DND-41 (cell line): ENCODE measurements at regions not wholly inside any gene's neighbourhood (a gene's known extent, or its start where the extent isn't known, plus 50 kb on each side); places are given as distances from the start of the nearest gene placed in this dataset.
A peak's percentile ranks its signal among the peaks of the same experiment; 100 is the strongest.

ENCODE experiments used
- ATAC-seq: fragments of 200-7000 bp; cut with Tn5 transposase; 3 replicates; pipeline ENCODE4 v1.9.1; 2021; ENCODE audit warnings: low read depth; ENCODE audit not compliant: insufficient read depth
- DNase-seq: peaks from one replicate; pipeline ENCODE4 v3.0.0-alpha.2; 2020
- H2AFZ ChIP-seq: 2 replicates; pipeline ENCODE4 v1.6.0; 2012; ENCODE audit warnings: low read depth, low read length
- H3K27ac ChIP-seq: 2 replicates; pipeline ENCODE4 v1.5.1; 2012; ENCODE audit warnings: low read length, inconsistent platforms
- H3K27me3 ChIP-seq: fragments of 200-600 bp; sonication (generic); 2 replicates; pipeline ENCODE4 v1.6.0; 2012; ENCODE audit warnings: low read length, mild to moderate bottlenecking, inconsistent platforms; ENCODE audit not compliant: insufficient read depth, poor library complexity
- H3K36me3 ChIP-seq: 2 replicates; pipeline ENCODE4 v1.5.1; 2012; ENCODE audit warnings: low read length, inconsistent platforms; ENCODE audit not compliant: insufficient read depth
- H3K4me1 ChIP-seq: 2 replicates; pipeline ENCODE4 v1.5.1; 2012; ENCODE audit warnings: mild to moderate bottlenecking, low read length; ENCODE audit not compliant: insufficient read depth
- H3K4me2 ChIP-seq: 2 replicates; pipeline ENCODE4 v1.6.0; 2012; ENCODE audit warnings: mild to moderate bottlenecking, moderate library complexity, low read length, inconsistent platforms; ENCODE audit not compliant: insufficient read depth
- H3K4me3 ChIP-seq, 2 experiments: fragments of 200-600 bp in 1 of 2; shearing (Covaris generic) in 1 of 2; 2 replicates each; pipeline ENCODE4 v1.5.1; 2012 to 2016; ENCODE audit warnings: inconsistent platforms in 2 of 2, low read length in 2 of 2, mild to moderate bottlenecking in 2 of 2, low read depth in 1 of 2, moderate library complexity in 1 of 2
- H3K79me2 ChIP-seq: 2 replicates; pipeline ENCODE4 v1.6.0; 2012; ENCODE audit warnings: low read length, inconsistent platforms; ENCODE audit not compliant: insufficient read depth
- H3K9ac ChIP-seq: 2 replicates; pipeline ENCODE4 v1.6.0; 2012; ENCODE audit warnings: low read depth, mild to moderate bottlenecking, inconsistent platforms, low read length, moderate library complexity
- H3K9me3 ChIP-seq: 2 replicates; pipeline ENCODE4 v1.5.1; 2012; ENCODE audit warnings: low read length, moderate library complexity, mild to moderate bottlenecking, inconsistent platforms; ENCODE audit not compliant: insufficient read depth, severe bottlenecking
- H4K20me1 ChIP-seq: 2 replicates; pipeline ENCODE4 v1.6.0; 2012; ENCODE audit warnings: low read length; ENCODE audit not compliant: insufficient read depth
- EZH2 ChIP-seq: IDR thresholded peaks from 3 replicates; pipeline ENCODE4 v1.6.1; 2012; ENCODE audit warnings: borderline replicate concordance, low read depth, mild to moderate bottlenecking, moderate library complexity, low read length, inconsistent platforms; ENCODE audit not compliant: severe bottlenecking
- TF ChIP-seq, protein P1 (sequence below): IDR thresholded peaks from 2 replicates; pipeline ENCODE4 v1.5.1; 2012; ENCODE audit warnings: borderline replicate concordance, low read length, moderate library complexity, mild to moderate bottlenecking; ENCODE audit not compliant: poor library complexity, severe bottlenecking; ENCODE audit errors: extremely low read depth

DNA sequence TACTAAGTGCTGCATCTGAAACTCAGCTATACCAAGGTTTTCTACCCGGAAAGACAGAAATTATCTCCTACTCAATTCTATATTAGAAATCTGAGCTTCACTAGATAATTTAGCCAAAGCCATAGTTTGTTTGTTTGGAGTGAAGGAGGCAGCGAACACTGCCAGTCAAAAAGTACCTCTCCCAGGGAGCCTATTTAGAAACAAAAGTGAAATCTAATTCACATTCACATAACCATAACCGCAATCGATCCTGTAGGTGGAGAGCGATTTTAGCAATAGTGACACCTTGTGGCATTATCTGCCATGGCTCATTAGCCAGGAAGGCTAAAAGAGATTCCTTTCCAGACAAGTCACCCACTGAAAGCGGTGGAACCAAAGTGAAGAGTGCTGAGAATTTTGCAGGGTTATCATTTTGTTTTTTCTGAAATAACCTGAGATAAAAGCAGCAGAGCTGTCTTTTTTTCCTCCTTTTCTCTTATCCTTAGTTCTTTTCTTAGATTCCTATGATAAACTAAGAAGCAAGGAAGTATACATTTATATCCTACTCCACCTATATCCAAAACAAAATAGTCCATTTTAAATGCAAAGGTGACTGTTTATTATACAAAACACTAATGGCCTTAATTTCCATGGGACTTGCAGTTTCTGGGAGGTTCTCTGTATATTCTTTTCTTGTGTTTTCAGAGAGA is 83.7 kb upstream of the BET1 start:
- H3K27ac ChIP-seq: no peak overlapping the region
- peak; percentile 54 for DNase-seq
- H3K9me3 ChIP-seq: no peaks in the 10 kb centered on the region
- H2AFZ ChIP-seq: no peak overlapping the region
- TF ChIP-seq, protein P1, sequence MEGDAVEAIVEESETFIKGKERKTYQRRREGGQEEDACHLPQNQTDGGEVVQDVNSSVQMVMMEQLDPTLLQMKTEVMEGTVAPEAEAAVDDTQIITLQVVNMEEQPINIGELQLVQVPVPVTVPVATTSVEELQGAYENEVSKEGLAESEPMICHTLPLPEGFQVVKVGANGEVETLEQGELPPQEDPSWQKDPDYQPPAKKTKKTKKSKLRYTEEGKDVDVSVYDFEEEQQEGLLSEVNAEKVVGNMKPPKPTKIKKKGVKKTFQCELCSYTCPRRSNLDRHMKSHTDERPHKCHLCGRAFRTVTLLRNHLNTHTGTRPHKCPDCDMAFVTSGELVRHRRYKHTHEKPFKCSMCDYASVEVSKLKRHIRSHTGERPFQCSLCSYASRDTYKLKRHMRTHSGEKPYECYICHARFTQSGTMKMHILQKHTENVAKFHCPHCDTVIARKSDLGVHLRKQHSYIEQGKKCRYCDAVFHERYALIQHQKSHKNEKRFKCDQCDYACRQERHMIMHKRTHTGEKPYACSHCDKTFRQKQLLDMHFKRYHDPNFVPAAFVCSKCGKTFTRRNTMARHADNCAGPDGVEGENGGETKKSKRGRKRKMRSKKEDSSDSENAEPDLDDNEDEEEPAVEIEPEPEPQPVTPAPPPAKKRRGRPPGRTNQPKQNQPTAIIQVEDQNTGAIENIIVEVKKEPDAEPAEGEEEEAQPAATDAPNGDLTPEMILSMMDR: peak; percentile 86
- no peak for TF ChIP-seq EZH2
- H3K27me3 ChIP-seq: no peaks in the 10 kb centered on the region
- no peaks in the 10 kb centered on the region for H4K20me1 ChIP-seq
- H3K4me3 ChIP-seq: no peak overlapping the region
- peak overlapping the region; percentile 31; the same call in 1 of the 2 replicates for H3K4me2 ChIP-seq
- H3K4me1 ChIP-seq: peaks cover 4% of the 10 kb centered on the region; the same call in 1 of the 2 replicates
- H3K36me3 ChIP-seq: no peaks in the 10 kb centered on the region
- H3K79me2 ChIP-seq: no peaks in the 10 kb centered on the region
- H3K9ac ChIP-seq: no peak overlapping the region
- ATAC-seq: peak; percentile 88

DNA sequence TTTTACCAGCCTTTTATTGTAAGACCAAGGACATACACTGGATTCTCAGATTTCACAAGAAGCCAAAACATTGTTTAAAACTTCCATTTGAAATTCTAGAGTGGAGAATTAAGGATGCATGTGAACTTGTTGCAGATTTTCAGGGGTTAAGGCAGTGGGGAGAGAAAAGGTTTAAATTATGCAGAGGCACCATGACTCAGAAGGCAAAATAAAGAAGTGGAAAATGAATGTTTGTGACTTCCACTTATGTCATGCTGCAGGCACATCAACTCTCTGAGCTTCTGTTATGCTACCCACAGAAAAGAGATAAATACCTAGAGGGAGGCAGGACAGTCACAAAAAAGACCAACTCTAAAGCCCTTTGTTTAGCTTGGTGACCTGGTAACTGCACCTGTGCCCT is 84.4 kb upstream of the BET1 start:
- Histone ChIP-seq H4K20me1 (no peaks in the 10 kb centered on the region), H3K27me3 (no peaks in the 10 kb centered on the region), H3K4me2 (no peak overlapping the region), H3K36me3 (no peaks in the 10 kb centered on the region), H3K9me3 (no peaks in the 10 kb centered on the region), H3K9ac (no peak overlapping the region), H3K27ac (no peak overlapping the region), H3K79me2 (no peaks in the 10 kb centered on the region), H3K4me3 (no peak overlapping the region), H3K4me1 (peaks cover 4% of the 10 kb centered on the region; the same call in 1 of the 2 replicates), H2AFZ (no peak overlapping the region)
- no peak for ATAC-seq
- no peak for DNase-seq
- TF ChIP-seq, protein P1: no peak
- TF ChIP-seq EZH2: no peak

DNA sequence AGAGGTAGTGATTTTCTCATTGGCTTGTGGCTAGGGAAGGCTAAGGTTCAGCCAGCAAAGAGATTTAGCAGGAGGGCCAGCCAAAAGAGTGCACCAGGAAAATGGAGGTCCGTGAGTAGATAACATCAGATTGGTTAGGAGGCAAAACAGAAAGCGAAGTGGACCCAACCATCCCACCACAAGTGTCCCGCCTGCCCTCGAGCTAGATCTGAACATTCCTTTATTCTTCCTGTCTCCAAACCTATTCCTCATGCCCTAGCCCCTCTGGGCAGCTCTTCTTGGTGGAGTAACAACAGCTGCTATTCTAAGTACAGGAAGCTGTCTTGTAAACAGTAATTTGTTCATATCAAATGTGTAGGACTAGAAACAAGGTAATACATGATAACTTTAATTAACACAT is 85.7 kb upstream of the BET1 start:
- no peak overlapping the region for H3K4me3 ChIP-seq
- H3K9me3 ChIP-seq: no peaks in the 10 kb centered on the region
- no peak overlapping the region for H2AFZ ChIP-seq
- H3K27me3 ChIP-seq: no peaks in the 10 kb centered on the region
- H3K79me2 ChIP-seq: no peaks in the 10 kb centered on the region
- ATAC-seq (no peak), DNase-seq (no peak)
- no peak overlapping the region for H3K4me2 ChIP-seq
- TF ChIP-seq, protein P1: no peak
- no peak for TF ChIP-seq EZH2
- no peak overlapping the region for H3K27ac ChIP-seq
- peaks cover 4% of the 10 kb centered on the region; the same call in 1 of the 2 replicates for H3K4me1 ChIP-seq
- H3K36me3 ChIP-seq: no peaks in the 10 kb centered on the region
- H4K20me1 ChIP-seq: no peaks in the 10 kb centered on the region
- H3K9ac ChIP-seq: no peak overlapping the region
